ENCODE measurements at regions not wholly inside any gene's neighbourhood (a gene's known extent, or its start where the extent isn't known, plus 50 kb on each side); places are given as distances from the start of the nearest gene placed in this dataset.

DNA sequence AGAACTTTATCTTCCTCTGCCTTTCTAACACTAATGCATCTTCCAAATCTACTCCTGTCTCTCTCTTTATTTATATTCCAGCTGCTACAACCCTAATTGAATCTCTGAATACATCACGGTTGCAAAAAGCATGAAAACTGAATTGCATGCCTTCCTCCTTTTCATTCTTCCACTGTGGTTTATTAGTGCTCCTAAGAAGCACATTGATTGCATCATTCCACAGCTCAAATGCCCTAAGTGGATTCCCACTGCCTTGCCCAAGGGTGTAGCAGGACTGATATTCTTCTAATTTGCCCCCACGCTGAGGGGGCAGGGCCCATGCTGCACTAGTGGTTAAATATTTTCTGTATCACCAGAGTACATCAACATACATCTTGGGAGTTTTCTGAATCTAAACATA lies 640.8 kb downstream of the EFNB2 start:
- peaks cover 3% of the 10 kb centered on the region for H3K27me3 Mint-ChIP-seq
- H3K9me3 Mint-ChIP-seq, result no peaks in the 10 kb centered on the region
- ATAC-seq, result no peak
- H3K36me3 Mint-ChIP-seq (ENCODE audit: low read depth), result no peaks in the 10 kb centered on the region
- intact Hi-C loops (cut with micrococcal nuclease), result no loop called here
- H3K4me3 Mint-ChIP-seq, result no peak overlapping the region
- CTCF ChIA-PET, result no interaction called here
- no peak overlapping the region for H3K27ac Mint-ChIP-seq
- no peaks in the 10 kb centered on the region for H3K4me1 Mint-ChIP-seq (ENCODE audit: low read depth)
- no peak for DNase-seq
- TF ChIP-seq, protein P1, sequence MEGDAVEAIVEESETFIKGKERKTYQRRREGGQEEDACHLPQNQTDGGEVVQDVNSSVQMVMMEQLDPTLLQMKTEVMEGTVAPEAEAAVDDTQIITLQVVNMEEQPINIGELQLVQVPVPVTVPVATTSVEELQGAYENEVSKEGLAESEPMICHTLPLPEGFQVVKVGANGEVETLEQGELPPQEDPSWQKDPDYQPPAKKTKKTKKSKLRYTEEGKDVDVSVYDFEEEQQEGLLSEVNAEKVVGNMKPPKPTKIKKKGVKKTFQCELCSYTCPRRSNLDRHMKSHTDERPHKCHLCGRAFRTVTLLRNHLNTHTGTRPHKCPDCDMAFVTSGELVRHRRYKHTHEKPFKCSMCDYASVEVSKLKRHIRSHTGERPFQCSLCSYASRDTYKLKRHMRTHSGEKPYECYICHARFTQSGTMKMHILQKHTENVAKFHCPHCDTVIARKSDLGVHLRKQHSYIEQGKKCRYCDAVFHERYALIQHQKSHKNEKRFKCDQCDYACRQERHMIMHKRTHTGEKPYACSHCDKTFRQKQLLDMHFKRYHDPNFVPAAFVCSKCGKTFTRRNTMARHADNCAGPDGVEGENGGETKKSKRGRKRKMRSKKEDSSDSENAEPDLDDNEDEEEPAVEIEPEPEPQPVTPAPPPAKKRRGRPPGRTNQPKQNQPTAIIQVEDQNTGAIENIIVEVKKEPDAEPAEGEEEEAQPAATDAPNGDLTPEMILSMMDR (IDR thresholded peaks at IDR 0.05), result no peak
- POLR2A ChIA-PET, result no interaction called here

DNA sequence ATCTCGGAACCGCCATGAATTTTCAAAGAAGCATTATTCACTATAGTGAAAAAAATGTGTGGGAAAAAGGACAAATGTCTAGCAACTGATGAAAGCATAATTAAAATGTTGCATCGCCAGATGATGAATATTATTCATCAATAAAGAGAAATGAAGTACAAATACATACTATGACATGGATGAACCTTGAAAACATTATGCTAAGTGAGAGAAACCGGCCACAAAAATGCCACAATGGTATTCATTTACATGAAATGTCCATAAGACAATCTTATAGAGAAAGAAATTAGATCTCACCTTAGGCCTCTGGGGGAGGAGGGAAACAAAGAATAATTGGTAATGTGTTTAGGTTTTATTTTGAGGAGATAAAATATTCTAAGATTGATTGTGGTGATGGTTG lies 645.0 kb downstream of the EFNB2 start:
- DNase-seq (no peak), ATAC-seq (no peak)
- Mint-ChIP-seq H3K9me3 (no peaks in the 10 kb centered on the region), H3K27me3 (peaks cover 3% of the 10 kb centered on the region), H3K36me3 (ENCODE audit: low read depth) (no peaks in the 10 kb centered on the region), H3K4me3 (no peak overlapping the region), H3K4me1 (ENCODE audit: low read depth) (no peaks in the 10 kb centered on the region), H3K27ac (no peak overlapping the region)
- ChIA-PET CTCF (no interaction called here), POLR2A (no interaction called here)
- TF ChIP-seq, protein P1 (IDR thresholded peaks at IDR 0.05), result no peak
- intact Hi-C loops (cut with micrococcal nuclease), result no loop called here

DNA sequence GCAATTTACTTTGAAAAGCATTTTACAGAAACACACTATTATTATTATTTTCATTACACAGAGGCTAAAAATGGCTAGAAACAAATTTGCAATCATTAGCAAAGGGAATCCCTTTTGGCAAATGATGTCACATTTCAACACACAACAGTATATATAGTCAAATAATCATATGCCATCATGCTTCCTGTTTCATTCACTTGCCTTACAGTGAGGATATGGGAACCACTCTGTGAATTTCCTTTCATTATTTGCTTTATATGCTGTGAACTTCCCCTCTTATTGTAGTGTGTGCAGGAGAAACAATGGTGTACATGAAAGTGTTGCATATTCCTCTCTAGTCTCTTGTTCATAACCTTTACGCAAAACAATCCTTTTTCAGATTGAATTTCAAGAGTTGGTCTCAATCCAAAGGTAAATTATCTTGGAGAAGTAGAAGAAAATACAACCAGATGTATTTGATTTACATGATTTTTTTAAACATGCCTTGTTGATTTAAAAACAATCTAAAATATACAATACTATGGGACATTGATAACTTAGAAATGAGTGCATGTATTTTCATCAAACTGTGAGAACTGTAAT lies 657.3 kb downstream of the EFNB2 start:
- H3K9me3 Mint-ChIP-seq, result no peaks in the 10 kb centered on the region
- ChIA-PET CTCF (no interaction called here), POLR2A (no interaction called here)
- TF ChIP-seq, protein P1 (IDR thresholded peaks at IDR 0.05), result no peak
- no peak for ATAC-seq
- no peak overlapping the region for H3K4me3 Mint-ChIP-seq
- H3K36me3 Mint-ChIP-seq (ENCODE audit: low read depth), result no peaks in the 10 kb centered on the region
- no peak overlapping the region for H3K27ac Mint-ChIP-seq
- no peaks in the 10 kb centered on the region for H3K27me3 Mint-ChIP-seq
- intact Hi-C loops (cut with micrococcal nuclease), result no loop called here
- DNase-seq, result no peak
- no peaks in the 10 kb centered on the region for H3K4me1 Mint-ChIP-seq (ENCODE audit: low read depth)

DNA sequence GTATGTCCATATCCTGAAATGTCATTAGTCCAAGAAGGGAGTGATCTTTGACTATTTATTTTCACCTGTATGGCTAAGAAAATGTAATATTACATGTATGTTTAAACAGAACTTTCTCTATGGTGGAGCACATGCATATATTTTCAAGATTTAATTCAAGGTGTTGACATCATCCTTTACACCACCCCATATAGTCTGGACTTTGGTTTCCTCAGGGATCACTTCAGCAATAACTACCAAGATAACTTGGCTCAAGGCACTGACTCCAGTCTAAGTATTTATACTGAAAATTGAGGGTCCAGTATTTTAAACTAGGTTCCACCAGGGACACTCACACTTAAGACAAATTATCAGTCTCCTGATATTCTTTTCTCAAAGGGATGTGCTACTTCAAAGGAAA lies 660.6 kb downstream of the EFNB2 start:
- intact Hi-C loops (cut with micrococcal nuclease), result no loop called here
- Mint-ChIP-seq H3K9me3 (no peaks in the 10 kb centered on the region), H3K27me3 (no peaks in the 10 kb centered on the region), H3K4me1 (ENCODE audit: low read depth) (no peaks in the 10 kb centered on the region), H3K36me3 (ENCODE audit: low read depth) (no peaks in the 10 kb centered on the region), H3K27ac (no peak overlapping the region), H3K4me3 (no peak overlapping the region)
- ATAC-seq (no peak), DNase-seq (no peak)
- ChIA-PET CTCF (no interaction called here), POLR2A (no interaction called here)
- TF ChIP-seq, protein P1 (IDR thresholded peaks at IDR 0.05), result no peak

DNA sequence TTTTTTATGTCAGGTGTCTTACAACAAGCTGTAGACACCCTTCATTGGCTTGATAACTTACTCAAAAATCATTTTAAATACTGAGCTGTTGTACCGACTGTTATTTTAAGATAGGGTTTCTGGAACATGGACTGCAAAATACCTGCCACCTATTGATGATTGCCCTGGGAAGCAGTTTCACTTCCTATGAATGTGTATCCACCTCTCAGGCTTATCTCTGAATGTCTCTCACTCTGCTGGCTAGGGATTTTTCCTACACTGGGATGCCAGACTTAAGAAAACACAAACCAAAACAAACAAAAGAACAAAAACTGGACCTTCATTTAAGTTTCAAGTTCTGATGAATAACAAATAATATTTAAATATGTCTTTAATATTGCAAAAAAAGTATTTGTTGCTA lies 663.7 kb downstream of the EFNB2 start:
- Mint-ChIP-seq H3K9me3 (no peaks in the 10 kb centered on the region), H3K27me3 (no peaks in the 10 kb centered on the region), H3K4me1 (ENCODE audit: low read depth) (no peaks in the 10 kb centered on the region), H3K4me3 (no peak overlapping the region), H3K27ac (no peak overlapping the region), H3K36me3 (ENCODE audit: low read depth) (no peaks in the 10 kb centered on the region)
- ATAC-seq (no peak), DNase-seq (no peak)
- CTCF ChIA-PET, result no interaction called here
- POLR2A ChIA-PET, result no interaction called here
- intact Hi-C loops (cut with micrococcal nuclease), result no loop called here
- TF ChIP-seq, protein P1 (IDR thresholded peaks at IDR 0.05), result no peak

All from activated CD8-positive, alpha-beta T cell treated with anti-CD3 and anti-CD28 coated beads for 36 hours (primary cell).